HCT116 (cell line): ENCODE measurements at regions not wholly inside any gene's neighbourhood (a gene's known extent, or its start where the extent isn't known, plus 50 kb on each side); places are given as distances from the start of the nearest gene placed in this dataset.
"Not testable (repeated sequence)": the region's sequence is repeated elsewhere in the genome, so short reads cannot be mapped to it uniquely, and the experiment has no call there.

Experiments used
- ATAC-seq: fragments of 200-7000 bp; cut with Tn5 transposase; 2 replicates; pipeline ENCODE4 v1.9.1; 2020; ENCODE audit warnings: mild to moderate bottlenecking, moderate library complexity
- BruUV-seq: library from RNA; stranded (reverse); fragments of 400-500 nt; replicated peaks from 2 replicates; lab custom pipeline; 2021; lab: Mats Ljungman, UMichigan
- CTCF ChIA-PET: fragments of 300-600 bp; sonication (Branson Sonifier 250); formaldehyde crosslinking; loops from one replicate; lab custom pipeline; 2021; ENCODE audit warnings: antibody characterized with exemption; lab: Charles Lee
- POLR2A ChIA-PET: fragments of 300-600, 350-600 bp; sonication (Branson Sonifier 250); formaldehyde crosslinking; loops from one replicate; lab custom pipeline; 2021; ENCODE audit warnings: antibody characterized with exemption; lab: Charles Lee
- RAD21 ChIA-PET, 2 experiments: fragments of 300-600 bp; sonication (Branson Sonifier 250); formaldehyde crosslinking; loops; one replicate each; lab custom pipeline; 2023; ENCODE audit warnings: low total read pairs in 2 of 2; ENCODE audit not compliant: uncharacterized antibody in 2 of 2, unreplicated experiment in 2 of 2, low non-redundant PET in 1 of 2; lab: Charles Lee
- DNase-seq: peaks from one replicate; pipeline ENCODE4 v3.0.0-alpha.2; 2010; ENCODE audit warnings: low read depth, low spot score
- H2AFZ ChIP-seq: fragments of 200-600 bp; shearing (Covaris generic), sonication (generic); 2 replicates; pipeline ENCODE4 v1.6.1; 2017; ENCODE audit warnings: low read depth, mixed run types, mixed read lengths, antibody characterized with exemption, low read length; ENCODE audit not compliant: poor library complexity, severe bottlenecking
- H3K27ac ChIP-seq: 2 replicates; pipeline ENCODE4 v1.5.1; 2012; ENCODE audit warnings: low read depth, low read length
- H3K27me3 ChIP-seq: fragments of 200-600 bp; sonication (generic); 2 replicates; pipeline ENCODE4 v1.6.1; 2016; ENCODE audit warnings: mixed run types, low read length, mixed read lengths; ENCODE audit not compliant: insufficient read depth
- H3K36me3 ChIP-seq, 2 experiments: fragments of 200-500 bp in 1 of 2; fragments of 200-600 bp in 1 of 2; sonication (Bioruptor generic) in 1 of 2; sonication (generic) in 1 of 2; 2 replicates each; pipeline versions ENCODE4 v1.5.1 to v1.6.1; 2014 to 2016; ENCODE audit warnings: low read length in 2 of 2, inconsistent platforms in 1 of 2, mixed read lengths in 1 of 2, mixed run types in 1 of 2; ENCODE audit not compliant: insufficient read depth in 2 of 2, control insufficient read depth in 1 of 2
- H3K4me1 ChIP-seq, 2 experiments: fragments of 200-600 bp in 1 of 2; sonication (generic) in 1 of 2; 2 replicates each; pipeline versions ENCODE4 v1.5.1 to v1.6.1; 2012 to 2017; ENCODE audit warnings: low read length in 2 of 2, inconsistent platforms in 1 of 2, mild to moderate bottlenecking in 1 of 2, mixed read lengths in 1 of 2, mixed run types in 1 of 2, moderate library complexity in 1 of 2; ENCODE audit not compliant: insufficient read depth in 2 of 2, control insufficient read depth in 1 of 2
- H3K4me2 ChIP-seq: fragments of 200-600 bp; sonication (generic); 2 replicates; pipeline ENCODE4 v1.6.1; 2017; ENCODE audit warnings: mixed run types, low read length, mixed read lengths
- H3K4me3 ChIP-seq, 2 experiments: fragments of 200-600 bp in 1 of 2; sonication (generic) in 1 of 2; replicated peaks in 1 of 2; 2 replicates each; pipeline ENCODE4 v1.5.1; 2011 to 2016; ENCODE audit warnings: low read length in 2 of 2, control low read depth in 1 of 2, low read depth in 1 of 2, mild to moderate bottlenecking in 1 of 2, mixed read lengths in 1 of 2, mixed run types in 1 of 2
- H3K79me2 ChIP-seq: fragments of 200-600 bp; sonication (generic); 2 replicates; pipeline ENCODE4 v1.6.1; 2017; ENCODE audit warnings: mild to moderate bottlenecking, mixed run types, low read length, moderate library complexity, mixed read lengths; ENCODE audit not compliant: insufficient read depth
- H3K9ac ChIP-seq: fragments of 200-600 bp; sonication (generic); 2 replicates; pipeline ENCODE4 v1.6.1; 2016; ENCODE audit warnings: low read length, mixed read lengths
- H3K9me2 ChIP-seq: fragments of 200-600 bp; sonication (generic), shearing (Covaris generic); 2 replicates; pipeline ENCODE4 v1.6.1; 2017; ENCODE audit warnings: mixed run types, mild to moderate bottlenecking, moderate library complexity; ENCODE audit not compliant: insufficient read depth
- H3K9me3 ChIP-seq, 2 experiments: fragments of 200-500 bp in 1 of 2; fragments of 200-600 bp in 1 of 2; sonication (Bioruptor generic) in 1 of 2; sonication (generic) in 1 of 2; 2 replicates each; pipeline ENCODE4 v1.6.1; 2014 to 2017; ENCODE audit warnings: low read length in 2 of 2, mixed read lengths in 2 of 2, inconsistent platforms in 1 of 2, low read depth in 1 of 2, mild to moderate bottlenecking in 1 of 2, mixed run types in 1 of 2, moderate library complexity in 1 of 2; ENCODE audit not compliant: control insufficient read depth in 1 of 2, insufficient read depth in 1 of 2
- H4K20me1 ChIP-seq: fragments of 200-600 bp; sonication (generic), shearing (Covaris generic); 2 replicates; pipeline ENCODE4 v1.6.1; 2017; ENCODE audit warnings: mixed run types, mild to moderate bottlenecking, moderate library complexity; ENCODE audit not compliant: insufficient read depth
- intact Hi-C: fragments of 100-400 bp; cut with micrococcal nuclease; formaldehyde crosslinking; loops from 2 replicates; pipeline ENCODE4 v1.10.0; 2022

GRCh38 chr9:40361018-40361417, 767.5 kb downstream of the FOXD4L6 start:
- CTCF ChIA-PET, ATAC-seq, H2AFZ ChIP-seq, H3K27ac ChIP-seq, H3K4me3 ChIP-seq, H3K79me2 ChIP-seq, H3K9ac ChIP-seq, H4K20me1 ChIP-seq, H3K27me3 ChIP-seq, H3K4me1 ChIP-seq, BruUV-seq, H3K9me2 ChIP-seq, DNase-seq, POLR2A ChIA-PET, H3K9me3 ChIP-seq, H3K36me3 ChIP-seq, intact Hi-C loops, H3K4me2 ChIP-seq, RAD21 ChIA-PET: not testable (repeated sequence)

GRCh38 chr9:40330958-40331357, 797.5 kb downstream of the FOXD4L6 start:
- H3K36me3 ChIP-seq, BruUV-seq, ATAC-seq, H3K9me3 ChIP-seq, intact Hi-C loops, H3K9ac ChIP-seq, H3K9me2 ChIP-seq, CTCF ChIA-PET, H3K4me2 ChIP-seq, POLR2A ChIA-PET, H4K20me1 ChIP-seq, H3K79me2 ChIP-seq, H3K4me1 ChIP-seq, H3K4me3 ChIP-seq, H3K27ac ChIP-seq, RAD21 ChIA-PET, H3K27me3 ChIP-seq, H2AFZ ChIP-seq, DNase-seq: not testable (repeated sequence)

- DNase-seq, H3K4me3 ChIP-seq, H3K36me3 ChIP-seq, H3K79me2 ChIP-seq, H2AFZ ChIP-seq, H3K27ac ChIP-seq, H3K9me2 ChIP-seq, RAD21 ChIA-PET, BruUV-seq, H3K4me1 ChIP-seq, H3K9ac ChIP-seq, H4K20me1 ChIP-seq, CTCF ChIA-PET, H3K9me3 ChIP-seq, intact Hi-C loops, H3K4me2 ChIP-seq, ATAC-seq, H3K27me3 ChIP-seq, POLR2A ChIA-PET: not testable (repeated sequence)
Measured at GRCh38 chr9:40328907-40329306, 799.6 kb downstream of the FOXD4L6 start.

GRCh38 chr9:40326179-40326578, 802.3 kb downstream of the FOXD4L6 start:
- intact Hi-C loops, H3K27me3 ChIP-seq, CTCF ChIA-PET, H4K20me1 ChIP-seq, H3K4me2 ChIP-seq, H2AFZ ChIP-seq, BruUV-seq, H3K9me3 ChIP-seq, H3K27ac ChIP-seq, H3K36me3 ChIP-seq, DNase-seq, H3K4me3 ChIP-seq, POLR2A ChIA-PET, H3K4me1 ChIP-seq, H3K9me2 ChIP-seq, H3K79me2 ChIP-seq, RAD21 ChIA-PET, H3K9ac ChIP-seq: not testable (repeated sequence)
- ATAC-seq, result peak; percentile 72

- H3K4me1 ChIP-seq, H3K27ac ChIP-seq, H3K4me3 ChIP-seq, DNase-seq, CTCF ChIA-PET, H4K20me1 ChIP-seq, RAD21 ChIA-PET, H3K9me2 ChIP-seq, H3K27me3 ChIP-seq, H2AFZ ChIP-seq, H3K36me3 ChIP-seq, BruUV-seq, POLR2A ChIA-PET, H3K79me2 ChIP-seq, ATAC-seq, H3K4me2 ChIP-seq, H3K9ac ChIP-seq, intact Hi-C loops, H3K9me3 ChIP-seq: not testable (repeated sequence)
Measured at GRCh38 chr9:40322730-40323129, 805.8 kb downstream of the FOXD4L6 start.
